22Rv1 (cell line): ENCODE measurements at regions not wholly inside any gene's neighbourhood (a gene's known extent, or its start where the extent isn't known, plus 50 kb on each side); places are given as distances from the start of the nearest gene placed in this dataset.

Experiments
- CTCF ChIP-seq: fragments of 450-650 bp; IDR thresholded peaks from 2 replicates; pipeline ENCODE4 v1.5.1; 2017; ENCODE audit warnings: mild to moderate bottlenecking
- ZFX ChIP-seq: fragments of 450-650 bp; IDR thresholded peaks from 2 replicates; pipeline ENCODE4 v1.6.1; 2017; ENCODE audit warnings: antibody characterized with exemption, borderline replicate concordance

- TF ChIP-seq CTCF (no peak), ZFX (no peak)
Measured at GRCh38 chr15:56783857-56784661, 50.8 kb upstream of the ZNF280D start.
